NCI-H146 treated with DMSO at 0.1 percent for 48 hours (cell line): ENCODE measurements at regions not wholly inside any gene's neighbourhood (a gene's known extent, or its start where the extent isn't known, plus 50 kb on each side); places are given as distances from the start of the nearest gene placed in this dataset.

Experiments used
- DNase-seq: peaks from one replicate; lab custom pipeline; 2025; ENCODE audit not compliant: unreplicated experiment; lab: John Stamatoyannopoulos, UW

- no peak for DNase-seq
Measured at GRCh38 chr6:153882411-153882810, 156.6 kb upstream of the OPRM1 start.

- no peak for DNase-seq
Measured at GRCh38 chr6:153873541-153873940, 165.5 kb upstream of the OPRM1 start.

DNA sequence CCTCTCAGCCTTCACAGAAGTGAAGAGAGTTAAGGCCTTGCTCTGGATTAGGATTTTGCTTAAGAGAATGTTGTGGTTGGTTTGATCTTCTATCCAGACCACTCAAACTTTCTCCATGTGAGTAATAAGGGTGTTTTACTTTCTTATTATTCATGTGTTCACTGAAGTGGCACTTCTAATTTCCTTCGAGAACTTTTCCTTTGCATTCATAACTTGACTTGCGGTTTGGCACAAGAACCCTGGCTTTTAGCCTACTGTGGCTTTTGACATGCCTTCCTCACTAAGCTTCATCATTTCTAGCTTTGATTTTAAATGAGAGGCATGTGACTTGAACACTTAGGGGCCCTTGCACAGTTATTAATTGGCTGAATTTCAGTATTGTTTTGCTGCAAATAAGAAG is 166.1 kb upstream of the OPRM1 start:
- no peak for DNase-seq

- no peak for DNase-seq
Measured at GRCh38 chr6:153862927-153863326, 176.1 kb upstream of the OPRM1 start.

- no peak for DNase-seq
Measured at GRCh38 chr6:153862139-153862538, 176.9 kb upstream of the OPRM1 start.

DNA sequence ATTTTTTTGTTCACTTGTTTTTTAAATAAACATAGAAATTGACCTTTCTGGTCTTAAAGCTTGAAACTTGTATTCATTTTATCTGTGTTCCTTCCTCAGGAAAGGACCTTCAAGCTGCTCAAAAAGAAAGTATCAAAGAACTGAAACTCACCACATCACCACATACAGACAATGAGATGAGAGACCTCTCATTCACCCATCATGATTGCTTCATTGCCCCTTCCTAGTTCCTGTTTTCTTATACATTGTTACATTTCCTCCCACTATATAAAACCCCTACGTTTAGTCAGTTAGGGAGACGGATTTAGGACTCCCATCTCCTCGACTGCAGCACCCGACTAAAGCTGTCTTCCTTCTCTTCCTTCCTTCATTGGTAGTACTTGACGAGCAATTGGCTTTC is 180.5 kb upstream of the OPRM1 start:
- DNase-seq, result no peak

DNA sequence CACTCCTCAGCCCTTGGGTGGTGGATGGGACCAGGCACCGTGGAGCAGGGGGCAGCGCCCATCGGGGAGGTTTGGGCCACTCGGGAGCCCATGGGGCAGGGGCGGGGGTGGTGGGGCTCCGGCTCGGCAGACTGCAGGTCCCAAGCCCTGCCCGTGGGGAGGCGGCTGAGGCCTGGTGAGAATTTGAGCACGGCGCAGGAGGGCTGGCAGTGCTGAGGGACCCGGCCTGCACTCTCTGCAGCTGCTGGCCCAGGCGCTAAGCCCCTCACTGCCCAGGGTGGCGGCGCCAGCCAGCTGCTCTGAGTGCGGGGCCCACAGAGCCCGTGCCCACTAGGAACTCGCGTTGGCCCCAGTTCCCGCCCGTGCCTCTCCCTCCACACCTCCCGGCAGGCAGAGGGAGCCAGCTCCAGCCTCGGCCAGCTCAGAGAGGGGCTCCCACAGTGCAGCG is 182.1 kb upstream of the OPRM1 start:
- DNase-seq, result no peak

GRCh38 chr6:153852481-153852880 is 186.6 kb upstream of the OPRM1 start:
- no peak for DNase-seq

DNA sequence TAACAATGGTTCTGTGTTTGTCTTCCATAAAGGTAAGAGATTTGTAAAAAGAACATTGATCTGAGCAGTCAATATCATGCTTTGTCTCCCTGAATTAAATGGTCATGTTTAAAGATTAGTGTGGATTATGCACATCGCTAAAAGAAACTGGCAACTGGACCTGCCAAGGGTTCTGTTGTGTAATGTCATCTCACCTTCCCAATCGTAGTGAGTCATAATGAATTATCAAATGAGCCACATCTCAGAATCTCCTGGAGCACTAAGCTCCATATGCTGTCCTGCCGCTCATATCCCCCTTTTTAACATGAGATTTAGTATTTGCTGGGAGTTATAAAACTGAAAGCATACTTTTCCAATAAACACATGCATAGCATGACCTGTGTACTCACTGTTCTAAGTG is 187.0 kb upstream of the OPRM1 start:
- DNase-seq, result no peak

GRCh38 chr6:153849072-153849779 is 189.8 kb upstream of the OPRM1 start:
- DNase-seq, result no peak

- no peak for DNase-seq
Measured at GRCh38 chr6:153843420-153843819, 195.6 kb upstream of the OPRM1 start.

- DNase-seq, result no peak
Measured at GRCh38 chr6:153842491-153842890, 196.5 kb upstream of the OPRM1 start.

DNA sequence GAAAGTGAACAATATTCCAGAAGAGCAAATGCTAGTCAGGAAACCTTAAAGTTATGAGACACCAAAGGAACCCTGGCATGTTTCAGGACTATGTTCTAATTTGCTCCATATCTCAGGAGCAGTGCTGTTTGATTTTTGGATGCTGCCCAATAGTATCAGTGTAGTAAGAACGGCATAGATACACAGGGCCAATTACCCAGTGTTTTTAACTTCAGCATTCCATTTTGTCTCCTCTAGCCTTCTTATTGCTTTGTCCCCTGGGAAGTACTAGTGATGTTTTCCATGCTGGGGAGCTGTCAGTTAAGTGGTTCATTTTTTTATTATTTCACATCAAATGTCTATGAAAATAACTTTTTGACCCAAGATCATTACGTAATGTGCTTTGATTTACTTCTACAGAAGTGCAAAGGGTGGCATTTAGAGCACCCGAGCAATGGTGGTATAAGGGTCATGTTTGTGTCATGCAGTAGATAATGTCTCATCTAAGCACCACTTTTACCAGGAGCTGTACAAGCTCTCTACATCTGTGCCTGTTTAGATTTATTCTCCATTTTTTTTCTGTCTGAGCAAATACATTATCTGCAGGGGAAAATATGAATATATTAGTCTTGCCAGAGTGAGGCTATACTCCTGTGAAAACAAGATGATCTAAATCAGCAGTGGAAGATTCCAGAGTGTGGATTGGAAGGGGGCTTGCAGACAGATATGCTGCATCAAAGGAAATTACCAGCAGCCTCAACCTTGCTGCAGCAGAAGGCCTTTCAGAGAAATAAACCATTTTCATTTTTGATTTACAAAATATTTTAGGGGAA is 198.8 kb upstream of the OPRM1 start:
- no peak for DNase-seq

DNA sequence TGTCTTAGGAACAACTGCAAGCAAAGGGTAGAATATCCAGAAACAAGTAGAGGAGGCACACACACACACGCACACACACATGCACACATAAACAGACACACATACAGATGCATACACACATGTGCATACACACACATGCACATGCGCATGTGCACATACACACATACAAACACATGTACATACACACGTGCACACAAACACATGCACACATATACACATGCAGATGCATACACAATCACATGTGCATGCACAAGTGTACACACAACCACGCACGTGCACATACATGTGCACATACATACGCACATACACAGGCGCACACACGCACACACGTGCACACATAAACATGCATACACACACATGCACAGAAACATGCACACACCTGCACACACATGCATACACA is 206.5 kb upstream of the OPRM1 start:
- no peak for DNase-seq

- no peak for DNase-seq
Measured at GRCh38 chr6:153831350-153832078, 207.5 kb upstream of the OPRM1 start.

DNA sequence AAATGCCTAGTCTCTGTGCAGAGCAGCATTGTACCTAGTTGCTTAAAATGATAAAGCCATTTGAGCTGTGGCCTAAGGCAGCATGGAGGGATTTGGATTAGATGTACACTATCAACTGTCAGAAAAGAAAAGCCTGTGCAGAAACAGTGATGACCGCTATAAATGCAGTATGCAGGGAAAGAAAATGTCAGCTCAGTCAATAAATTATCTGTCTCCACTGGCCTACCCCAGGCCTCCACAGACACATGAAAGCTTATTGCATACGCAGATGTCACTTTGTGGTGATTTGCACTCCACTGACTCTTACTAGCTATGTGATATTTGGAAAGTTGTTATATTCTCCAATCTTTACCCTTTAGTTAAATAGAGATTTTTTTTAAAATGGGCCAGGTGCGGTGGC is 221.9 kb upstream of the OPRM1 start:
- DNase-seq, result no peak

DNA sequence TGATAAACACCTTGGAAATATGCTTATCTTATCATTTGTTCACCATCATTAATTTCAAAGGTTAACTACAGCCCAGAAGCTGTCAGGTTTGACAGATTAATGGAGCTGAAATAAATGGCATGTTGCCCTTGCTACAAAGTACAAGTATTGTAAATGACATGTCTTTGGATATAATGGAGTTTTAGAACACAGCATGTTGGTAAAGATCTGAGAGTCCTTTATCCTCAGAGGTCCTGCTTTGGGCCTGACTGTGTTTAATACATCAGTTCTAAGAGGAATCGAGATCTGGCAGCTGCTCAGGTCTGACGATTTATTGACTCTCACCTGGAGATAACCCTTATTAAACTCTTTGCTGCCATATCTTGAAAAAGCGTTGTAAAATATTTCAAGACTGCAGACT is 222.7 kb upstream of the OPRM1 start:
- DNase-seq, result no peak

DNA sequence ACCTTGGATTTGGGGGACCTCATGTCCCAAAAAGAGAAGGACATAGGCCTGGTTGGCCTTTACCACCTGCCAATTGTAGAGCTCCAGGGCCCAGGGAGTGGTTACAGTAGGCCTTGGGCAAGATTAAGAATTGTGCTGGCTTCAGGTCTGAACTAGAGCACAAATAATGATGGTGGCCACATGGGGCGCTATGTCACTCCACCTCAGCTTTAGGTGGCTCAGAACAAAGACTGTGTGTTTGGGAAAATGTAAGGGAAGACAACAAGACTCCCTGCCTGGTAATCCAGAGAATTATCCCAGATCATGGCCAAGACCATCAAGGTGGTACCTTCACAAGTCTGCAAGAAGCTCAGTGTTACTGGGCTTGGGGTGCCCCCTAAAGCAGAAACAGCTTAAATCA is 224.9 kb upstream of the OPRM1 start:
- no peak for DNase-seq

GRCh38 chr6:153804755-153805330 is 234.2 kb upstream of the OPRM1 start:
- no peak for DNase-seq

DNA sequence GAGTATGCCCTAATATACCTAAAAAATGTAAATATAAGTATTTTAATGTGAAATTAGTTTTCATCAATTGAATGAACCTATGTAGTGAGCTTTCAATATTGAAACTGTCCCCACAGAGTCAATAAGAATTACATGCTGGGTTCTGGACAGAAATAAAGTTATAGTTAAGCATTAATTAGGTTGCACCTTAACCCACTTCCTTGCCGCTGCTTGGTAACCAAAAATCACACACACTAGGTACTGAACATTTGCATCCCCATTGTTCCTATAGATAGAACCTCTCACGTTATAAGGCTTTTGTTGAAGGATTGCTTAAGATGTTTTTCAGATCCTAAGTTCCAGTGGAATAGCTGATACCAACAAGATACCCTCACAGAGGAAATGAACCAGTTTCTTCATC is 237.1 kb upstream of the OPRM1 start:
- no peak for DNase-seq

GRCh38 chr6:153800580-153801188 is 238.4 kb upstream of the OPRM1 start:
- no peak for DNase-seq
